ENCODE measurements at regions not wholly inside any gene's neighbourhood (a gene's known extent, or its start where the extent isn't known, plus 50 kb on each side); places are given as distances from the start of the nearest gene placed in this dataset.
"Not testable (repeated sequence)": the region's sequence is repeated elsewhere in the genome, so short reads cannot be mapped to it uniquely, and the experiment has no call there.

GRCh38 chrY:3037471-3037870, 102.3 kb downstream of the ZFY start:
- no peak for DNase-seq

GRCh38 chrY:3040415-3040814, 105.2 kb downstream of the ZFY start:
- no peak for DNase-seq

- no peak for DNase-seq
Measured at GRCh38 chrY:3041985-3042384, 106.8 kb downstream of the ZFY start.

- DNase-seq: no peak
Measured at GRCh38 chrY:3042901-3043300, 107.7 kb downstream of the ZFY start.

GRCh38 chrY:3045048-3045447, 109.9 kb downstream of the ZFY start:
- no peak for DNase-seq

GRCh38 chrY:3055496-3055895, 120.3 kb downstream of the ZFY start:
- not testable (repeated sequence) for DNase-seq

GRCh38 chrY:3058342-3058741, 123.2 kb downstream of the ZFY start:
- not testable (repeated sequence) for DNase-seq

GRCh38 chrY:3060671-3061070, 125.5 kb downstream of the ZFY start:
- not testable (repeated sequence) for DNase-seq

- DNase-seq: not testable (repeated sequence)
Measured at GRCh38 chrY:3088149-3088548, 153.0 kb downstream of the ZFY start.

GRCh38 chrY:3108674-3109073, 173.5 kb downstream of the ZFY start:
- not testable (repeated sequence) for DNase-seq

GRCh38 chrY:3120234-3120633, 185.1 kb downstream of the ZFY start:
- DNase-seq: not testable (repeated sequence)

- not testable (repeated sequence) for DNase-seq
Measured at GRCh38 chrY:3120716-3121115, 185.5 kb downstream of the ZFY start.

GRCh38 chrY:3123482-3123881, 188.3 kb downstream of the ZFY start:
- not testable (repeated sequence) for DNase-seq

GRCh38 chrY:3171074-3171473, 235.9 kb downstream of the ZFY start:
- not testable (repeated sequence) for DNase-seq

GRCh38 chrY:3195035-3195434, 259.9 kb downstream of the ZFY start:
- not testable (repeated sequence) for DNase-seq

- not testable (repeated sequence) for DNase-seq
Measured at GRCh38 chrY:3202287-3202686, 267.1 kb downstream of the ZFY start.

- DNase-seq: not testable (repeated sequence)
Measured at GRCh38 chrY:3206733-3207132, 271.6 kb downstream of the ZFY start.

GRCh38 chrY:3213183-3213582, 278.0 kb downstream of the ZFY start:
- DNase-seq: not testable (repeated sequence)

GRCh38 chrY:3218134-3218533, 283.0 kb downstream of the ZFY start:
- DNase-seq: not testable (repeated sequence)

GRCh38 chrY:3218559-3218958, 283.4 kb downstream of the ZFY start:
- DNase-seq: not testable (repeated sequence)

GRCh38 chrY:3262911-3263310, 316.0 kb upstream of the TGIF2LY start:
- peak; percentile 0 for DNase-seq

- DNase-seq: not testable (repeated sequence)
Measured at GRCh38 chrY:3288063-3288462, 290.8 kb upstream of the TGIF2LY start.

- not testable (repeated sequence) for DNase-seq
Measured at GRCh38 chrY:3297235-3297634, 281.6 kb upstream of the TGIF2LY start.

- not testable (repeated sequence) for DNase-seq
Measured at GRCh38 chrY:3319988-3320387, 258.9 kb upstream of the TGIF2LY start.

GRCh38 chrY:3367535-3367934, 211.3 kb upstream of the TGIF2LY start:
- DNase-seq: not testable (repeated sequence)

GRCh38 chrY:3368459-3368858, 210.4 kb upstream of the TGIF2LY start:
- DNase-seq: not testable (repeated sequence)

Data from NCI-H526 treated with DMSO at 0.1 percent for 48 hours (cell line).